Endothelial cell of umbilical vein (primary cell): ENCODE measurements at regions not wholly inside any gene's neighbourhood (a gene's known extent, or its start where the extent isn't known, plus 50 kb on each side); places are given as distances from the start of the nearest gene placed in this dataset.

Experiments used
- CTCF ChIP-seq, 2 donors: IDR thresholded peaks; 1 replicate in 1 of 2; 2 replicates in 1 of 2; pipeline ENCODE4 v1.5.1; 2011; ENCODE audit warnings: low read length in 2 of 2, mild to moderate bottlenecking in 2 of 2, moderate library complexity in 2 of 2, control low read depth in 1 of 2, inconsistent platforms in 1 of 2, low read depth in 1 of 2; ENCODE audit not compliant: insufficient read depth in 1 of 2; ENCODE audit errors: extremely low read depth in 1 of 2
- EZH2 ChIP-seq: IDR thresholded peaks from 2 replicates; pipeline ENCODE4 v1.6.1; 2012; ENCODE audit warnings: borderline replicate concordance, low read depth, mild to moderate bottlenecking, moderate library complexity, low read length, inconsistent platforms; ENCODE audit not compliant: severe bottlenecking
- FOS ChIP-seq: IDR thresholded peaks from 2 replicates; pipeline ENCODE4 v1.6.1; 2011; ENCODE audit warnings: mild to moderate bottlenecking, low read length, moderate library complexity, borderline replicate concordance; ENCODE audit not compliant: insufficient read depth
- GATA2 ChIP-seq: IDR thresholded peaks from 2 replicates; pipeline ENCODE4 v1.7.0; 2011; ENCODE audit warnings: low read depth, mild to moderate bottlenecking, moderate library complexity, mixed read lengths, low read length; ENCODE audit not compliant: insufficient read length, insufficient read depth
- JUN ChIP-seq: IDR thresholded peaks from 2 replicates; pipeline ENCODE4 v1.6.1; 2011; ENCODE audit warnings: borderline replicate concordance, low read depth; ENCODE audit not compliant: insufficient read length, insufficient read depth
- MAX ChIP-seq: IDR thresholded peaks from 2 replicates; pipeline ENCODE4 v1.6.1; 2011; ENCODE audit not compliant: insufficient read depth, insufficient read length
- MYC ChIP-seq: IDR thresholded peaks from one replicate; pipeline ENCODE4 v1.6.1; 2011; ENCODE audit warnings: mild to moderate bottlenecking, low read depth, low read length
- POLR2A ChIP-seq: IDR thresholded peaks from 2 replicates; pipeline ENCODE4 v1.6.1; 2012; ENCODE audit warnings: low read depth, mild to moderate bottlenecking, control low read depth, low read length
- POLR2AphosphoS5 ChIP-seq: IDR thresholded peaks from 2 replicates; pipeline ENCODE4 v1.6.1; 2012; ENCODE audit warnings: low read depth, mild to moderate bottlenecking, control low read depth, low read length, moderate library complexity; ENCODE audit not compliant: insufficient read depth

GRCh38 chr5:6869677-6870076, 156.4 kb downstream of the TENT4A start:
- no peak for TF ChIP-seq CTCF (IDR thresholded peaks at IDR 0.05; ENCODE audit: extremely low read depth in 1 of 2, insufficient read depth in 1 of 2, low read depth in 1 of 2, low read length in 2 of 2)
- TF ChIP-seq POLR2AphosphoS5, result no peak
- no peak for TF ChIP-seq EZH2
- TF ChIP-seq POLR2A, result no peak
- no peak for TF ChIP-seq MAX
- TF ChIP-seq JUN, result no peak
- TF ChIP-seq MYC, result no peak
- no peak for TF ChIP-seq GATA2
- TF ChIP-seq FOS, result no peak
